ENCODE measurements at regions not wholly inside any gene's neighbourhood (a gene's known extent, or its start where the extent isn't known, plus 50 kb on each side); places are given as distances from the start of the nearest gene placed in this dataset.
"Not testable (repeated sequence)": the region's sequence is repeated elsewhere in the genome, so short reads cannot be mapped to it uniquely, and the experiment has no call there.

- H3K4me3 ChIP-seq (ENCODE audit: low read depth in 1 of 3, low read length in 3 of 3); FAIRE-seq; H3K4me1 ChIP-seq (ENCODE audit: control insufficient read depth in 3 of 3, insufficient read depth in 2 of 3, low read depth in 1 of 3, low read length in 2 of 3); H3K9me3 ChIP-seq (ENCODE audit: control insufficient read depth in 2 of 2, insufficient read depth in 1 of 2, low read depth in 1 of 2, low read length in 1 of 2); H3K36me3 ChIP-seq (ENCODE audit: control insufficient read depth in 3 of 3, insufficient read depth in 2 of 3, low read depth in 1 of 3, low read length in 3 of 3); DNase-seq; H3K27ac ChIP-seq (ENCODE audit: low read depth in 1 of 3, low read length in 2 of 3); H3K27me3 ChIP-seq (ENCODE audit: control insufficient read depth in 3 of 3, insufficient read depth in 3 of 3, low read length in 3 of 3): not testable (repeated sequence)
- 82 to 87% (median 85%) methylated on average over 4 of the region's 4 CpGs for WGBS, 3 donors
Measured at GRCh38 chr10:120109725-120110124, 217.2 kb downstream of the SEC23IP start.

- H3K4me1 ChIP-seq (ENCODE audit: control insufficient read depth in 3 of 3, insufficient read depth in 2 of 3, low read depth in 1 of 3, low read length in 2 of 3) = no peaks in the 10 kb centered on the region
- WGBS, 3 donors = 55 to 83% (median 59%) methylated on average over 1 of the region's 1 CpG
- no peak for DNase-seq
- no peak for FAIRE-seq
- no peak overlapping the region for H3K27ac ChIP-seq (ENCODE audit: low read depth in 1 of 3, low read length in 2 of 3)
- no peaks in the 10 kb centered on the region for H3K36me3 ChIP-seq (ENCODE audit: control insufficient read depth in 3 of 3, insufficient read depth in 2 of 3, low read depth in 1 of 3, low read length in 3 of 3)
- H3K4me3 ChIP-seq (ENCODE audit: low read depth in 1 of 3, low read length in 3 of 3) = no peak overlapping the region
- H3K9me3 ChIP-seq (ENCODE audit: control insufficient read depth in 2 of 2, insufficient read depth in 1 of 2, low read depth in 1 of 2, low read length in 1 of 2) = no peaks in the 10 kb centered on the region
- H3K27me3 ChIP-seq (ENCODE audit: control insufficient read depth in 3 of 3, insufficient read depth in 3 of 3, low read length in 3 of 3) = peaks cover 0 to 4% (median 0%) of the 10 kb centered on the region in 3 donors
Measured at GRCh38 chr10:120110196-120110595, 217.7 kb downstream of the SEC23IP start.

- no peak overlapping the region for H3K27ac ChIP-seq (ENCODE audit: low read depth in 1 of 3, low read length in 2 of 3)
- no peak overlapping the region for H3K4me3 ChIP-seq (ENCODE audit: low read depth in 1 of 3, low read length in 3 of 3)
- no peaks in the 10 kb centered on the region for H3K9me3 ChIP-seq (ENCODE audit: control insufficient read depth in 2 of 2, insufficient read depth in 1 of 2, low read depth in 1 of 2, low read length in 1 of 2)
- WGBS, 3 donors = 51 to 68% (median 54%) methylated on average over 3 of the region's 3 CpGs
- FAIRE-seq (no peak), DNase-seq (no peak)
- H3K36me3 ChIP-seq (ENCODE audit: control insufficient read depth in 3 of 3, insufficient read depth in 2 of 3, low read depth in 1 of 3, low read length in 3 of 3) = no peaks in the 10 kb centered on the region
- peaks cover 0 to 8% (median 2%) of the 10 kb centered on the region in 3 donors for H3K27me3 ChIP-seq (ENCODE audit: control insufficient read depth in 3 of 3, insufficient read depth in 3 of 3, low read length in 3 of 3)
- no peaks in the 10 kb centered on the region for H3K4me1 ChIP-seq (ENCODE audit: control insufficient read depth in 3 of 3, insufficient read depth in 2 of 3, low read depth in 1 of 3, low read length in 2 of 3)
Measured at GRCh38 chr10:120111628-120112027, 219.1 kb downstream of the SEC23IP start.

- no peak for FAIRE-seq
- Histone ChIP-seq H3K36me3 (ENCODE audit: control insufficient read depth in 3 of 3, insufficient read depth in 2 of 3, low read depth in 1 of 3, low read length in 3 of 3) (no peaks in the 10 kb centered on the region), H3K4me1 (ENCODE audit: control insufficient read depth in 3 of 3, insufficient read depth in 2 of 3, low read depth in 1 of 3, low read length in 2 of 3) (no peaks in the 10 kb centered on the region), H3K27me3 (ENCODE audit: control insufficient read depth in 3 of 3, insufficient read depth in 3 of 3, low read length in 3 of 3) (peaks cover 0 to 8% (median 2%) of the 10 kb centered on the region in 3 donors), H3K27ac (ENCODE audit: low read depth in 1 of 3, low read length in 2 of 3) (no peak overlapping the region), H3K9me3 (ENCODE audit: control insufficient read depth in 2 of 2, insufficient read depth in 1 of 2, low read depth in 1 of 2, low read length in 1 of 2) (no peaks in the 10 kb centered on the region), H3K4me3 (ENCODE audit: low read depth in 1 of 3, low read length in 3 of 3) (no peak overlapping the region)
- DNase-seq = no peak
Measured at GRCh38 chr10:120112809-120113208, 220.3 kb downstream of the SEC23IP start.

- no peak for DNase-seq
- WGBS, 3 donors = 56 to 68% (median 61%) methylated on average over 6 of the region's 6 CpGs
Measured at GRCh38 chr10:120115959-120116358, 223.4 kb downstream of the SEC23IP start.

GRCh38 chr10:120121768-120122167, 229.2 kb downstream of the SEC23IP start:
- Histone ChIP-seq H3K27me3 (ENCODE audit: control insufficient read depth in 3 of 3, insufficient read depth in 3 of 3, low read length in 3 of 3) (no peaks in the 10 kb centered on the region), H3K4me1 (ENCODE audit: control insufficient read depth in 3 of 3, insufficient read depth in 2 of 3, low read depth in 1 of 3, low read length in 2 of 3) (no peaks in the 10 kb centered on the region), H3K27ac (ENCODE audit: low read depth in 1 of 3, low read length in 2 of 3) (no peak overlapping the region), H3K4me3 (ENCODE audit: low read depth in 1 of 3, low read length in 3 of 3) (no peak overlapping the region), H3K9me3 (ENCODE audit: control insufficient read depth in 2 of 2, insufficient read depth in 1 of 2, low read depth in 1 of 2, low read length in 1 of 2) (no peaks in the 10 kb centered on the region), H3K36me3 (ENCODE audit: control insufficient read depth in 3 of 3, insufficient read depth in 2 of 3, low read depth in 1 of 3, low read length in 3 of 3) (no peaks in the 10 kb centered on the region)
- no peak for FAIRE-seq
- WGBS, 3 donors = 90 to 95% (median 91%) methylated on average over 1 of the region's 1 CpG
- no peak for DNase-seq

More at GRCh38 chr10:120115959-120116358, 223.4 kb downstream of the SEC23IP start:
- no peak for FAIRE-seq
- H3K9me3 ChIP-seq (ENCODE audit: control insufficient read depth in 2 of 2, insufficient read depth in 1 of 2, low read depth in 1 of 2, low read length in 1 of 2) = no peaks in the 10 kb centered on the region
- H3K27me3 ChIP-seq (ENCODE audit: control insufficient read depth in 3 of 3, insufficient read depth in 3 of 3, low read length in 3 of 3) = peaks cover 0 to 8% (median 2%) of the 10 kb centered on the region in 3 donors
- no peaks in the 10 kb centered on the region for H3K4me1 ChIP-seq (ENCODE audit: control insufficient read depth in 3 of 3, insufficient read depth in 2 of 3, low read depth in 1 of 3, low read length in 2 of 3)
- H3K4me3 ChIP-seq (ENCODE audit: low read depth in 1 of 3, low read length in 3 of 3) = no peak overlapping the region
- H3K27ac ChIP-seq (ENCODE audit: low read depth in 1 of 3, low read length in 2 of 3) = no peak overlapping the region
- H3K36me3 ChIP-seq (ENCODE audit: control insufficient read depth in 3 of 3, insufficient read depth in 2 of 3, low read depth in 1 of 3, low read length in 3 of 3) = no peaks in the 10 kb centered on the region

- no peaks in the 10 kb centered on the region for H3K4me1 ChIP-seq (ENCODE audit: control insufficient read depth in 3 of 3, insufficient read depth in 2 of 3, low read depth in 1 of 3, low read length in 2 of 3)
- H3K9me3 ChIP-seq (ENCODE audit: control insufficient read depth in 2 of 2, insufficient read depth in 1 of 2, low read depth in 1 of 2, low read length in 1 of 2) = no peaks in the 10 kb centered on the region
- no peaks in the 10 kb centered on the region for H3K36me3 ChIP-seq (ENCODE audit: control insufficient read depth in 3 of 3, insufficient read depth in 2 of 3, low read depth in 1 of 3, low read length in 3 of 3)
- 42 to 62% (median 43%) methylated on average over 3 of the region's 3 CpGs for WGBS, 3 donors
- no peak for FAIRE-seq
- H3K27ac ChIP-seq (ENCODE audit: low read depth in 1 of 3, low read length in 2 of 3) = no peak overlapping the region
- peak in 1 of 2 donors; percentile 31 for DNase-seq
- no peak overlapping the region for H3K4me3 ChIP-seq (ENCODE audit: low read depth in 1 of 3, low read length in 3 of 3)
- peaks cover 0 to 12% (median 0%) of the 10 kb centered on the region in 3 donors for H3K27me3 ChIP-seq (ENCODE audit: control insufficient read depth in 3 of 3, insufficient read depth in 3 of 3, low read length in 3 of 3)
Measured at GRCh38 chr10:120131183-120131582, 238.7 kb downstream of the SEC23IP start.

- Histone ChIP-seq H3K9me3 (ENCODE audit: control insufficient read depth in 2 of 2, insufficient read depth in 1 of 2, low read depth in 1 of 2, low read length in 1 of 2) (no peaks in the 10 kb centered on the region), H3K27ac (ENCODE audit: low read depth in 1 of 3, low read length in 2 of 3) (no peak overlapping the region), H3K36me3 (ENCODE audit: control insufficient read depth in 3 of 3, insufficient read depth in 2 of 3, low read depth in 1 of 3, low read length in 3 of 3) (no peaks in the 10 kb centered on the region), H3K27me3 (ENCODE audit: control insufficient read depth in 3 of 3, insufficient read depth in 3 of 3, low read length in 3 of 3) (peaks cover 0 to 6% (median 0%) of the 10 kb centered on the region in 3 donors), H3K4me3 (ENCODE audit: low read depth in 1 of 3, low read length in 3 of 3) (no peak overlapping the region), H3K4me1 (ENCODE audit: control insufficient read depth in 3 of 3, insufficient read depth in 2 of 3, low read depth in 1 of 3, low read length in 2 of 3) (no peaks in the 10 kb centered on the region)
- FAIRE-seq = no peak
- DNase-seq = no peak
- WGBS, 3 donors = 62 to 69% (median 63%) methylated on average over 5 of the region's 5 CpGs
Measured at GRCh38 chr10:120132811-120133210, 240.3 kb downstream of the SEC23IP start.

- Histone ChIP-seq H3K4me3 (ENCODE audit: low read depth in 1 of 3, low read length in 3 of 3) (no peak overlapping the region), H3K36me3 (ENCODE audit: control insufficient read depth in 3 of 3, insufficient read depth in 2 of 3, low read depth in 1 of 3, low read length in 3 of 3) (no peaks in the 10 kb centered on the region), H3K4me1 (ENCODE audit: control insufficient read depth in 3 of 3, insufficient read depth in 2 of 3, low read depth in 1 of 3, low read length in 2 of 3) (no peaks in the 10 kb centered on the region), H3K27ac (ENCODE audit: low read depth in 1 of 3, low read length in 2 of 3) (no peak overlapping the region), H3K27me3 (ENCODE audit: control insufficient read depth in 3 of 3, insufficient read depth in 3 of 3, low read length in 3 of 3) (no peaks in the 10 kb centered on the region), H3K9me3 (ENCODE audit: control insufficient read depth in 2 of 2, insufficient read depth in 1 of 2, low read depth in 1 of 2, low read length in 1 of 2) (no peaks in the 10 kb centered on the region)
- 37 to 70% (median 45%) methylated on average over 3 of the region's 3 CpGs for WGBS, 3 donors
- FAIRE-seq (no peak), DNase-seq (no peak)
Measured at GRCh38 chr10:120138689-120139088, 246.2 kb downstream of the SEC23IP start.
